ENCODE measurements at regions not wholly inside any gene's neighbourhood (a gene's known extent, or its start where the extent isn't known, plus 50 kb on each side); places are given as distances from the start of the nearest gene placed in this dataset.

- Histone ChIP-seq H3K9me3 (ENCODE audit: insufficient read depth, low read depth, low read length) (no peaks in the 10 kb centered on the region), H3K9ac (ENCODE audit: low read depth, low read length, poor library complexity, severe bottlenecking) (no peak overlapping the region), H3F3A (ENCODE audit: low read depth) (no peaks in the 10 kb centered on the region), H3K27me3 (ENCODE audit: insufficient read depth, low read length, poor library complexity, severe bottlenecking) (no peaks in the 10 kb centered on the region), H3K4me2 (ENCODE audit: low read depth, low read length, poor library complexity, severe bottlenecking) (no peak overlapping the region), H3K9me2 (replicated peaks; ENCODE audit: low read depth, low read length) (no peaks in the 10 kb centered on the region), H3K4me3 (ENCODE audit: low read length, poor library complexity, severe bottlenecking) (no peak overlapping the region), H3K36me3 (ENCODE audit: insufficient read depth, low read length) (no peaks in the 10 kb centered on the region), H4K20me1 (ENCODE audit: insufficient read depth, low read length, poor library complexity, severe bottlenecking) (no peaks in the 10 kb centered on the region), H2AFZ (ENCODE audit: low read length) (no peak overlapping the region), H3K79me2 (ENCODE audit: insufficient read depth, low read length) (no peaks in the 10 kb centered on the region), H3K4me1 (ENCODE audit: insufficient read depth, low read length, poor library complexity, severe bottlenecking) (no peaks in the 10 kb centered on the region)
- no peak for TF ChIP-seq CTCF (conservative IDR thresholded peaks at IDR 0.05; ENCODE audit: low read length)
- no peak for TF ChIP-seq EZH2phosphoT487 (IDR thresholded peaks at IDR 0.05; ENCODE audit: borderline replicate concordance)
These were observed 581.3 kb downstream of the XPNPEP1 start for GRCh38 chr10:109341986-109342385.

- no peaks in the 10 kb centered on the region for H3K9me3 ChIP-seq (ENCODE audit: insufficient read depth, low read depth, low read length)
- H3K4me3 ChIP-seq (ENCODE audit: low read length, poor library complexity, severe bottlenecking): no peak overlapping the region
- H3K4me1 ChIP-seq (ENCODE audit: insufficient read depth, low read length, poor library complexity, severe bottlenecking): no peaks in the 10 kb centered on the region
- H3F3A ChIP-seq (ENCODE audit: low read depth): no peaks in the 10 kb centered on the region
- no peaks in the 10 kb centered on the region for H3K27me3 ChIP-seq (ENCODE audit: insufficient read depth, low read length, poor library complexity, severe bottlenecking)
- H3K9ac ChIP-seq (ENCODE audit: low read depth, low read length, poor library complexity, severe bottlenecking): no peak overlapping the region
- H4K20me1 ChIP-seq (ENCODE audit: insufficient read depth, low read length, poor library complexity, severe bottlenecking): no peaks in the 10 kb centered on the region
- no peak overlapping the region for H2AFZ ChIP-seq (ENCODE audit: low read length)
- H3K9me2 ChIP-seq (replicated peaks; ENCODE audit: low read depth, low read length): no peaks in the 10 kb centered on the region
- H3K4me2 ChIP-seq (ENCODE audit: low read depth, low read length, poor library complexity, severe bottlenecking): no peak overlapping the region
- H3K36me3 ChIP-seq (ENCODE audit: insufficient read depth, low read length): no peaks in the 10 kb centered on the region
- H3K79me2 ChIP-seq (ENCODE audit: insufficient read depth, low read length): no peaks in the 10 kb centered on the region
- TF ChIP-seq CTCF (conservative IDR thresholded peaks at IDR 0.05; ENCODE audit: low read length): no peak
- no peak for TF ChIP-seq EZH2phosphoT487 (IDR thresholded peaks at IDR 0.05; ENCODE audit: borderline replicate concordance)
These were observed 595.3 kb downstream of the XPNPEP1 start for GRCh38 chr10:109328001-109328400.

- Histone ChIP-seq H3K9ac (ENCODE audit: low read depth, low read length, poor library complexity, severe bottlenecking) (no peak overlapping the region), H4K20me1 (ENCODE audit: insufficient read depth, low read length, poor library complexity, severe bottlenecking) (no peaks in the 10 kb centered on the region), H3K9me3 (ENCODE audit: insufficient read depth, low read depth, low read length) (no peaks in the 10 kb centered on the region), H3K4me3 (ENCODE audit: low read length, poor library complexity, severe bottlenecking) (no peak overlapping the region), H3K27me3 (ENCODE audit: insufficient read depth, low read length, poor library complexity, severe bottlenecking) (no peaks in the 10 kb centered on the region), H3K79me2 (ENCODE audit: insufficient read depth, low read length) (no peaks in the 10 kb centered on the region), H2AFZ (ENCODE audit: low read length) (no peak overlapping the region), H3K9me2 (replicated peaks; ENCODE audit: low read depth, low read length) (no peaks in the 10 kb centered on the region), H3K36me3 (ENCODE audit: insufficient read depth, low read length) (no peaks in the 10 kb centered on the region), H3F3A (ENCODE audit: low read depth) (no peaks in the 10 kb centered on the region), H3K4me1 (ENCODE audit: insufficient read depth, low read length, poor library complexity, severe bottlenecking) (no peaks in the 10 kb centered on the region), H3K4me2 (ENCODE audit: low read depth, low read length, poor library complexity, severe bottlenecking) (no peak overlapping the region)
- no peak for TF ChIP-seq CTCF (conservative IDR thresholded peaks at IDR 0.05; ENCODE audit: low read length)
- no peak for TF ChIP-seq EZH2phosphoT487 (IDR thresholded peaks at IDR 0.05; ENCODE audit: borderline replicate concordance)
These were observed 596.0 kb downstream of the XPNPEP1 start for GRCh38 chr10:109327266-109327665.

Data from Loucy (cell line).